HG03064 (cell line): ENCODE measurements at regions not wholly inside any gene's neighbourhood (a gene's known extent, or its start where the extent isn't known, plus 50 kb on each side); places are given as distances from the start of the nearest gene placed in this dataset.

Experiments
- ATAC-seq: cut with Tn5 transposase; IDR thresholded peaks from one replicate; pipeline ENCODE4 v1.9.1; 2021; ENCODE audit warnings: low read depth; ENCODE audit not compliant: unreplicated experiment

DNA sequence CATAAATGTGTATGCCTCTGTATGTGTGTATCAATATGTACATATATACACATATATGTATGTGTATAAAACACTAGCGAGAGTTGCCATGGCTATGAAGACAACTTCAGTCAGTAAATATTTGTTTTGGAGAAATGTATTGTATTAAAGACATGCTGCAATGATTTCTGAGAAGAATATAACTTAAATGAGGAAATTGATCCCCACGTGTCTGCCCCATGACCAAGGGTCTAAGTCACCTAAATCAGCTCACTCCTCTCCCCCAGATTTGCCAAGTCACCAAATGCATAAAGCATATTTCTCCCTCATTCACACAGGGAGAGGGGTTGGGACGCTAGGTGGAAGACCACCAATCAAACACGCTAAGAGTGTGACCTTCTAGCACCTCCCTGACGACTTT is 58.3 kb upstream of the LYST start:
- no peak for ATAC-seq

DNA sequence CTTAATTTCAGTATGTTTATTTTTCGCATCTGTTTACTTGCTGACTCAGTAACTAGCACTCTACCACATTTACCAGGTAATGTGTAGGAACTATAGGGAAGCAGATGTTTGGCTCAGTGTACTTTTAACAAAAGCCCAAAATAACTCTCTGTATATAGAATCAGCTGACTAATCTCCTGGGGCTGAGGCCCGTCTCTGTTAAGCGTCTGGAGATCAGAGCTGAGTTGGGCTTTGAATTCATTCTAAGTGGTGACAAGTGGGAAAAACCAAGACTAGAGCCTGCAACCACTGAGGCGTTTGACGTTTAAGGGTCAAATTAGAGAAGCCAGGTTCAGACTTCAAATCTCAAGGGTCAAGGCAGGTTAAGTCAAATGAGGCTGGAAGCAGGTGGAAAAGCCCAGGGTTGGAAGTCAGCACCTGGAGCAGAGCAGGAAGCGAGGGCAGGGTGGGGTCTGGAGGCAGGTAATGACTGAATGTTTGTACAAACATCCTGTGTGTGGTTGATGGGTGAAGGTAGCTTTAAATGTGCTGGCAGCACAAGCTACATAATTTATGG is 56.8 kb upstream of the LYST start:
- ATAC-seq, result no peak

- no peak for ATAC-seq
These were observed 54.1 kb upstream of the LYST start for GRCh38 chr1:235920596-235921375.

DNA sequence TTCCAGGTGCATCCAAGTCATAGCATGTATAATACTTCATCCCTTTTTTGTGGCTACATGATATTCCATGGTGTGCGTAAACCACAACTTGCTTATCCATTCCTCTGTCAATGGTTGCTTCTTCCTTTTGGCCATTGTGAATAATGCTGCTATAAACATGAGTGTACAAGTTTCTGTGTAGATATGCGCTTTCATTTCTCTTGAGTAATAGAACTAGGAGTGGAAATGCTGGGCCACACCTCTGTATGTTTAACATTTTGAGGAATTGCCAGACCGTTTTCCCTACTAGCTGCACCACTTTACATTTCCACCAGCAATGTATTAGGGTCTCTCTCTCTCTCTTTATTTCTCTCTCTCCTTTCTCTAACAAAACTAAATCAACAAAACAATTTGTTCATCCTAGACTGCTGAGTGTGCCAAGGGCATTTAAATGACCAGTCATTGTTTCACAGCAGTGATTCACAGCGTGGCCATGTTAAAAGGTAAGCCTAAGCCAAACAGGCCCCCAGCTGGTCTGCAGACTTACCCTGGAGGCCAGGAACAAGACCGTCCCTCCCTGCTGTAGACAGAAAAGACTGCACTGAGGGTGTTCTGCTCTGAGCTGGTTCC is 53.2 kb upstream of the LYST start:
- no peak for ATAC-seq

DNA sequence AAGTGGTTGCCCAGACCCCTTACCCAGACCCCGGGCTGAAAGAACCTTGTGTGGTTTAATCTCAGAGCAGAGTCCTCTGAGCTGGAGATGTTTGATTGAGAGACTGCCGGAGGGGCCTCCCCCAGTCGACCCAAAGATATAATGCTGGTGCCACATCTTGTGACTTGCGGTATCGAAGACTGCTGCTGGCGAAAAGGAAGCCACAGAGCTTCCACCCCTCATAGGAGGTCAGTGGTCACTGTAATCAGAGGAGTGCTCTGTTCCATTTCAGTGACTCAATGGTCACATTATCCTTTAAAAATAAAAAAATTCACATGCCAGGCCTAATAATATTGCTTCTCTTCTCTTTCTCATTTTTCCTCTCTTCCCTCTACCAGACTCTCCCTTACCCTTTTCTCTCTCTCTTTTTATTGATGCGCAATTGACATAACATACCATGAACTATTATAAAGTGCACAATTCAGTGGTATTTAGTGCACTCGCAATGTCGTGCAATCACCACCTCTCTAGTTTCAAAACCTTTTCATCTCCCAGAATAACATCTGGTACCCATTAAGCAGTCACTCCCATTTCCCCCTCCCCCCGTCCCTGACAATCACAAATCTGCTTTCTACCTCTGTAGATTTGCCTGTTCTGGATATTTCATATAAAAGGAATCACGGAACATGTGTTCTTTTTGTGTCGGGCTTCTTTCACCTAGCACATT is 52.6 kb upstream of the LYST start:
- no peak for ATAC-seq

DNA sequence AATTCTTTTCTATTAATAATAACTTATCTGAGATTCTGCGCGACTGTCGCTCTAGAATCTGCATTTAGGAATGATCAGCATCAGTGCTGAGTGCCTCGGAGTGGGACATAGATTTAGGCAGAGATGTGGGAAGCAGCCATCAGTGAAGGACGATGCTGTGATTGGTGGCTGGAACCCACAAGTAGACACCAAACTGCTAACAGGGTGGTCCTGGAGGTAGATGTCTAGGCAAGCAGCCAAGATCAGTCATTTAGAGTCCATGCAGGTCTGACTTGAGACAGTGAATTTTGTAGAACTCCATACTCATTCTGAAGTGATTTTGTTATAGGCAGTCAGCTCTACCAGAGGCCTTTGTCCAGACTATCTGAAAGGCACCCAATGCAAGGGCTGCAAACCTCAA is 51.8 kb upstream of the LYST start:
- no peak for ATAC-seq

GRCh38 chr1:235918032-235918431 is 51.3 kb upstream of the LYST start:
- ATAC-seq, result no peak

DNA sequence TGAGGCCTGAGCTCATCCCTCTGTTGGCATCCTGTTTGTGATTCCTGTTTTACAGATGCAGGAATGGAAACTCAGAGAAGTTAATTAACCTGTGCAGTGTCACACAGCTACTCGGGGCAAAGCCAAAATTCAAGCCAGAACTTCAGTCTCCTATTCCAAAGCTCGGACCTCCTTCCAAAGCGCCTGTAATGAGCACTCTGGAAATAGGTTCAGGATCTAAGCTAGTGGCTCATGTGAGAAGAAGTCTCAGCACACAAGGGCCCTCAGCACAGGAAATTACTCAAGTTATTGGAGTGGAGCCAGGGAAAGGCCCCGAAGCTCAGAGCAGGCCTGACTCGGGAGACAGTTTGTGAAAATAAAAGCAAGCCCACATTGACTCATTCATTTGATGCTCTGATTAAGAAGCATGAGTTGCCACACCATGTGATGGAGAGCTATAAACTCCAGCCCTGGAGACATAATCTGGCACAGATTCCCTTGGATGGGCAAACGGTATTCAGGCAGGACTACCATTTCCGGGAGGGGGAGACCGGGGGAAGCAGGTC is 50.6 kb upstream of the LYST start:
- ATAC-seq, result peak; percentile 88
